NOMO-1 treated with dmso at 0.1 percent for 144 hours (cell line): ENCODE measurements at regions not wholly inside any gene's neighbourhood (a gene's known extent, or its start where the extent isn't known, plus 50 kb on each side); places are given as distances from the start of the nearest gene placed in this dataset.

ENCODE experiments used
- DNase-seq: peaks from one replicate; lab custom pipeline; 2025; ENCODE audit not compliant: unreplicated experiment; lab: John Stamatoyannopoulos, UW

- DNase-seq, result no peak
These were observed 238.5 kb downstream of the LTN1 start for GRCh38 chr21:28754127-28754611.

GRCh38 chr21:28752131-28752530 is 240.5 kb downstream of the LTN1 start:
- DNase-seq, result no peak

GRCh38 chr21:28751176-28751575 is 241.5 kb downstream of the LTN1 start:
- DNase-seq, result no peak

DNA sequence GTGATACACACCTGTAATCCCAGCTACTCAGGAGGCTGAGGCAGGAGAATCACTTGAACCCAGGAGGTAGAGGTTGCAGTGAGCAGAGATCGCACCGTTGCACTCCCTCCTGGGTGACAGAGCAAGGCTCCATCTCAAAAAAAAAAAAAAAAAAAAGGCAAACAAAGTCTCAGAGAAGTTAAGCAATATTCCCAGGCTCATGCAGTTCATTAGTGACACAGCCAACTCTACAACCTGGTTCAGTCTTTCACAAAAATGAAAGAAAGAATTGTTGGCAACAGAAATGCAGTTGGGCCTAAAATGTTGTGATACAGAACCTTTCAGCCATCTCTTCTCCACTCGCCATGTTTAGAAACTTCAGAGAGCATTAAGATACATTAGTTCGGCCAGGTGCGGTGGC is 242.1 kb downstream of the LTN1 start:
- no peak for DNase-seq

DNA sequence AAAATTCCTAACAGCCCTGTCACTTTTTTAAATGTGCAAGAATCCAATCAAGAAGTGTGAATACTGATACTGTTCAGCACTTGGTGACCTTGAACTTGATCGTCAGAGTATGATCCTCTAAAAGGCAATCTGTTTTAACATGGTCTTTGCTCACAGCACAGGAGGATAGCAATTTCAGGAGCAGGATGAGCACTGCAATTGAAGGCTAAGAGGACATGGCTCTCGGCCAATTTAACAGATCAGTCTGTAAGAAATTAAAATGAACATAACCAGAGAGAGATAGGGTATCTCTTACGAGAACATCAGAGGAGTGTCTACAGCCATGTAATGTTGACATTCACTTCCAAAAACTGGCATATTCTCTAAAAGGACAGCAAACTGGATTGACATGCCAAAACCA is 243.1 kb downstream of the LTN1 start:
- no peak for DNase-seq

GRCh38 chr21:28747464-28747863 is 245.2 kb downstream of the LTN1 start:
- DNase-seq, result no peak

DNA sequence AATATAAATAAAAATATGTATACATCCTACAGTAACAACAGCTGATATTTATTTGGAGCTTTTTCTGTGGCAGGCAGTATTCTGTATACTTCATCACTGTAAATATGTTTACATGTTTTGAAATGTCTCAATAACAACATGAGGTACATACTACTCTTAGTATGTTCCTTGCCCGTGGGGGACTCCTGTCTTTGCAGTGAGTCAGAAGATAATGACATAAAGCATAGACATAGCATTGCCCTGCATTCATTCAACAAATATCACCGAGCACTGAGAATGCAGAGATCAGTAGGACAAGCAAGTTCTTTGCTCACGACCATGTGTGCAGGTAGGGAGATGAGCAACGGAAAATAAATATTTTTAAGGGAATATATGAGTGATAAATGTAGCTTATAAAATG is 246.5 kb downstream of the LTN1 start:
- no peak for DNase-seq

GRCh38 chr21:28745131-28746016 is 247.3 kb downstream of the LTN1 start:
- DNase-seq, result peak; percentile 58

GRCh38 chr21:28743723-28744122 is 249.0 kb downstream of the LTN1 start:
- no peak for DNase-seq

GRCh38 chr21:28742527-28742926 is 250.2 kb downstream of the LTN1 start:
- DNase-seq, result no peak

GRCh38 chr21:28740125-28740524 is 252.6 kb downstream of the LTN1 start:
- no peak for DNase-seq

DNA sequence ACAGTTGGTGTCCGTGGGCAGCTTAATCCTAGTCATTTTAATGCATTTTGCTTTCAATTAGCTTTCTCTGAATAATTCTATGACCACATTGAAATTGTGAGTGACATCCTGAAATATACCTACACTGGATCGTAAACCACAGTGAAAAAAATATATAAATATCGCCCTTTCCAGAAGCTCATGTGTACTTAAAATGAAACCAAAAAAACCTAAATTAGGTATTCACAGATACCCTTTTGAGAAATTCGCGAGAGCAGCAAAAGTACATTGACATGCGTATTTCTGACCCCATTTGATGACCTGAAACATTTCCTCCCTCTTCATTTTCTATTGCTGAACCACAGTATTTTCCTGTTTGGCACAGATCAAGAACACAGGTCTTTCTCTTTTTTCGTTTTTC is 253.8 kb downstream of the LTN1 start:
- DNase-seq, result no peak

- DNase-seq, result no peak
These were observed 254.3 kb downstream of the LTN1 start for GRCh38 chr21:28738420-28738704.

DNA sequence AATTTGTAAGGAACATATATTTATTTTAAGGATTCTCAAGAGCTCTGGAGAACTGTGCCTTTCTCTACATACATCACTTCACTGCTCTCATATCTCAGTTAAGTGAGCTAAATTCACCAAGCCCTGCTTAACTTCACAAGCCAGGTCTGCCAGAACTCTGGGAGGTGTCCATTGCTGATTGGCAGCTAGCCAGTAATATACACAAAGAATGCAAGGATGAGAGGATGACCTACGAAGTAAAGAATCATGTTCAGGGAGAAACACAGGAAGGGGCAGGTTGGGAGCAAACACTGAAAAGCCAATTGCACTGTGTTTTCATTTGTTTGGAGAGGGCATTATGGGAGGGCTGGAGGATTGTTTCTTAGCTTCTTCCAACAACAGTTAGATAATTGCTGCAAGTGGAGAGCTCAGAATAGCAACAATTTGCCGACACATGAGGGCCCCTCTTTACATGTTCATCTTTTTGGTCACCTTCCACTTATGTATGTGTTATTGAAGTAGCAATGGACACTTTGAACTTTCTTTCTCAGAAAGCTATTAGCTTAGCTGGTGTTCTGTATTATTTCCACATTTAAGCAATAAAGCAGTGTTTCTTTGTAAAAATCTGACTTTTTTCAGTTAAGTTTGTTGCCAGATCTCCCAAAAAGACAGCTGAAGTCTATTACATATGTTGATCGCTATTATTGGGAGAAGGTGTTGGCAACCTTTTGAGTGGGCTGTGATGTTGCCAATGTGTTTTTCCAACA is 254.8 kb downstream of the LTN1 start:
- no peak for DNase-seq

- DNase-seq, result no peak
These were observed 258.0 kb downstream of the LTN1 start for GRCh38 chr21:28734522-28735175.

GRCh38 chr21:28731700-28732321 is 260.9 kb downstream of the LTN1 start:
- DNase-seq, result no peak

GRCh38 chr21:28729887-28730286 is 262.8 kb downstream of the LTN1 start:
- DNase-seq, result no peak

GRCh38 chr21:28727809-28728208 is 264.9 kb downstream of the LTN1 start:
- no peak for DNase-seq

- no peak for DNase-seq
These were observed 267.3 kb downstream of the LTN1 start for GRCh38 chr21:28725396-28725795.

DNA sequence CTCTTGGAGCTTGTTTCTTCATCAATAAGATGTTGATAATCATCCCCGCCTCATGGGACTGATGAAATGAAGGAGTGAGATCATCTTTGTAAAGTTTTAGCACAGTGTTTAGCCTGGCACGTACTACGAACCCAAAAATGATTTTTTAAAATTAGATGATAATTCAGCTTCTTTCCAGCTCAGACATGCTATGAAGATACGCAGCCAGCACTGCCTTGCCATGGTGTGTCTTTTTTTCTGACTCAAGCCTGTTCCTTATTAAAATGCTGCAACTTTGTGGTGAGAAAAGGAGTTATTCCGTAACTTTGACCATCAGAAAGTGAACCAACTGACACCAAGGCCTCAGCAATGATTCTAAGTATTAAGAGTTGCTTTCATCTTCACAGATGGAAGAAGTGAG is 269.0 kb downstream of the LTN1 start:
- DNase-seq, result no peak

- no peak for DNase-seq
These were observed 273.0 kb downstream of the LTN1 start for GRCh38 chr21:28719723-28720122.
